HL-60 (cell line): ENCODE measurements at regions not wholly inside any gene's neighbourhood (a gene's known extent, or its start where the extent isn't known, plus 50 kb on each side); places are given as distances from the start of the nearest gene placed in this dataset.

Experiments used
- DNase-seq, 2 experiments: peaks; one replicate each; pipeline ENCODE4 v3.0.0-alpha.2; 2010 to 2020; ENCODE audit warnings: low read depth in 1 of 2, low spot score in 1 of 2
- H3K27ac ChIP-seq: fragments of 250-450 bp; sonication (Bioruptor Pico); replicated peaks from 2 replicates; pipeline ENCODE4 v1.5.1; 2020; ENCODE audit warnings: mild to moderate bottlenecking, moderate library complexity
- H3K27me3 ChIP-seq: fragments of 250-450 bp; sonication (Bioruptor Pico); 2 replicates; pipeline ENCODE4 v1.5.1; 2021; ENCODE audit warnings: mild to moderate bottlenecking, moderate library complexity; ENCODE audit not compliant: insufficient read depth, poor library complexity, severe bottlenecking
- H3K4me3 ChIP-seq: replicated peaks from 2 replicates; pipeline ENCODE4 v1.5.1; 2011; ENCODE audit warnings: mild to moderate bottlenecking, control low read depth, low read length; ENCODE audit not compliant: insufficient read depth
- GABPA ChIP-seq: IDR thresholded peaks from 2 replicates; pipeline ENCODE4 v1.6.1; 2012; ENCODE audit warnings: low read depth
- POLR2AphosphoS5 ChIP-seq: IDR thresholded peaks from 2 replicates; pipeline ENCODE4 v1.6.1; 2012; ENCODE audit warnings: low read depth
- REST ChIP-seq: IDR thresholded peaks from 2 replicates; pipeline ENCODE4 v1.6.1; 2012; ENCODE audit warnings: low read depth; ENCODE audit not compliant: insufficient replicate concordance
- SPI1 ChIP-seq: IDR thresholded peaks from 2 replicates; pipeline ENCODE4 v1.6.1; 2012; ENCODE audit warnings: low read depth, mild to moderate bottlenecking, borderline replicate concordance
- TF ChIP-seq, protein P1 (sequence below): IDR thresholded peaks from one replicate; pipeline ENCODE4 v1.5.1; 2011; ENCODE audit warnings: low read length, control low read depth, inconsistent platforms; ENCODE audit not compliant: insufficient read depth

- no peak for DNase-seq
- TF ChIP-seq, protein P1, sequence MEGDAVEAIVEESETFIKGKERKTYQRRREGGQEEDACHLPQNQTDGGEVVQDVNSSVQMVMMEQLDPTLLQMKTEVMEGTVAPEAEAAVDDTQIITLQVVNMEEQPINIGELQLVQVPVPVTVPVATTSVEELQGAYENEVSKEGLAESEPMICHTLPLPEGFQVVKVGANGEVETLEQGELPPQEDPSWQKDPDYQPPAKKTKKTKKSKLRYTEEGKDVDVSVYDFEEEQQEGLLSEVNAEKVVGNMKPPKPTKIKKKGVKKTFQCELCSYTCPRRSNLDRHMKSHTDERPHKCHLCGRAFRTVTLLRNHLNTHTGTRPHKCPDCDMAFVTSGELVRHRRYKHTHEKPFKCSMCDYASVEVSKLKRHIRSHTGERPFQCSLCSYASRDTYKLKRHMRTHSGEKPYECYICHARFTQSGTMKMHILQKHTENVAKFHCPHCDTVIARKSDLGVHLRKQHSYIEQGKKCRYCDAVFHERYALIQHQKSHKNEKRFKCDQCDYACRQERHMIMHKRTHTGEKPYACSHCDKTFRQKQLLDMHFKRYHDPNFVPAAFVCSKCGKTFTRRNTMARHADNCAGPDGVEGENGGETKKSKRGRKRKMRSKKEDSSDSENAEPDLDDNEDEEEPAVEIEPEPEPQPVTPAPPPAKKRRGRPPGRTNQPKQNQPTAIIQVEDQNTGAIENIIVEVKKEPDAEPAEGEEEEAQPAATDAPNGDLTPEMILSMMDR: no peak
- TF ChIP-seq REST (no peak), POLR2AphosphoS5 (no peak), GABPA (no peak), SPI1 (no peak)
- Histone ChIP-seq H3K27me3 (no peaks in the 10 kb centered on the region), H3K4me3 (no peak overlapping the region), H3K27ac (no peak overlapping the region)
Measured at GRCh38 chr16:73185737-73186136, 137.8 kb upstream of the ZFHX3 start.

DNA sequence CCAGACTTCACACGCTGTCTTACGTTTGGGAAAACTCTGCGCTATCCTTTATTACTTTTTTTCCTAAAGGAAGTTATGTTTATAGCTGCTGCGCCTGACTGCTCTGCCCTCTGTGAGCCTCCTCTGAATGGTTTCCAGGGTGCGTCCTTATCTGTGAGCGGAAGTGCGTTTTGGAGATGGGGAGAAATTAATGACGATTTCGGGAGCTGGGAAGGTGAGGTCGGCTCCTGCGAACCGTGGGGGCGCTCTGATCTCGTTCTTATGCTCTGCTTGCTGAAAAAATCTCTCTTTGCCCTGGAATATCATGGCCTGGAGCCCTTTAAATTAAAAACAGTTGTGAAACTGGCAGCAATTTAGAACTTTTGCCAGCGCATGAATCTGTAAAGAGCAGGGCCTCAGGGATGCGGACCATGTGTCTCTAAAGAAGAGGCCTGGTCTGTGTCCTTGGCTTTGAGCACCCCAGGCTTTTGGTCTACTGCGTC is 135.7 kb upstream of the ZFHX3 start:
- no peaks in the 10 kb centered on the region for H3K27me3 ChIP-seq
- no peak overlapping the region for H3K4me3 ChIP-seq
- H3K27ac ChIP-seq: no peak overlapping the region
- no peak for DNase-seq
- no peak for TF ChIP-seq POLR2AphosphoS5
- TF ChIP-seq GABPA: no peak
- TF ChIP-seq REST: no peak
- no peak for TF ChIP-seq SPI1
- TF ChIP-seq, protein P1: no peak

DNA sequence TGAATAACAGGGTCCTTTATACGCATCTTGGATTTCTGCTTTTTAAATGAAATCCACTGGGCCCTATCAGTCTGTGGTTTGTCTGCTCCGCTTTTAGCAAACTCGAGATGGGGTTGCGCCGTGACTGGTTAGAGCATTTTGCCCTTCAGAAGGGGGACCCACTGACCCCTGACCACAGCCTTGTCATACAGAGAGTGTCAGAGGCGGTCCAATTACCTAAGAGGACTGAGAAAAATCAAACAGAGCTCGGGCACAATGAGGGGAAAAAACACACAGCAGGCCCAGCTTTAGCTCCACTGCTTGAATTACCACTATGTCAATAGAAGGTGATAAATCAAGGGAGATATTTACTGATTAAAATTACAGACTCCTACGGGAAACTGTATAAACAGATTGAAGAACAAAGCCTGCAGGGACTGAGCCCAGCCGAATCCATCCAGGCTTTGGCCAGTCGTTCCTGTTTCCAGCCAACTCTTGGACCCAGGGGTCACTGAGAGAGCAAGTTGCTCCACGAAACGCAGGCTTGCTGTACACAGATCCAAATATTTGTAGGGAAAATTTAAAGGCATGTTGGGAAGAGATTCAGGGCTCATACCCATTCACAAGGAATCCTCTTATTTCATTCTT is 131.9 kb upstream of the ZFHX3 start:
- Histone ChIP-seq H3K4me3 (no peak overlapping the region), H3K27me3 (no peaks in the 10 kb centered on the region), H3K27ac (no peak overlapping the region)
- TF ChIP-seq REST (no peak), GABPA (no peak), POLR2AphosphoS5 (no peak), SPI1 (no peak)
- TF ChIP-seq, protein P1: no peak
- no peak for DNase-seq
